HG03521 (cell line): ENCODE measurements at regions not wholly inside any gene's neighbourhood (a gene's known extent, or its start where the extent isn't known, plus 50 kb on each side); places are given as distances from the start of the nearest gene placed in this dataset.
"Not testable (repeated sequence)": the region's sequence is repeated elsewhere in the genome, so short reads cannot be mapped to it uniquely, and the experiment has no call there.

ENCODE experiments used
- ATAC-seq: cut with Tn5 transposase; IDR thresholded peaks from one replicate; pipeline ENCODE4 v1.9.1; 2021; ENCODE audit warnings: mild to moderate bottlenecking, moderate library complexity; ENCODE audit not compliant: unreplicated experiment

DNA sequence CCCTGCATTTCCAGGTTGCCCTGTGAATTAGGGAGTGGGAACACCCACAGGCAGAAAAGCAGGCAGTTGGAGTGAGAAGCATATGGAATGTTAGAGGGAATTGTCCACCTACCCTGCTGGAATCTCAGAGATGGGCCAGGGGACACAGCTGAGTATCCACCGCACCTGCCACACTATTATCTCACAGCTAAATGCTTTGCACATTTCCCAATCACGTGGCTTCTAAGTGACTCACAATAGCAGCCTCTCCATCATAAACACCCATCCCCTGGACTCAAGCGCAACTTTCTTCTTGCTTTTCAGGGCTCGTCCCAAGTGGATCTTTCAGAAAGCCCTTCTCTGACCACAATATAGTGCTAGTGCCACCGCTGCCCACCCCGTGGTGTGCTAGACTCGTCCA, 389.0 kb upstream of the LMCD1 start:
- ATAC-seq = no peak

- ATAC-seq = no peak
Observed at GRCh38 chr3:8113626-8114025, 388.0 kb upstream of the LMCD1 start.

GRCh38 chr3:8128686-8129085, 372.9 kb upstream of the LMCD1 start:
- no peak for ATAC-seq

DNA sequence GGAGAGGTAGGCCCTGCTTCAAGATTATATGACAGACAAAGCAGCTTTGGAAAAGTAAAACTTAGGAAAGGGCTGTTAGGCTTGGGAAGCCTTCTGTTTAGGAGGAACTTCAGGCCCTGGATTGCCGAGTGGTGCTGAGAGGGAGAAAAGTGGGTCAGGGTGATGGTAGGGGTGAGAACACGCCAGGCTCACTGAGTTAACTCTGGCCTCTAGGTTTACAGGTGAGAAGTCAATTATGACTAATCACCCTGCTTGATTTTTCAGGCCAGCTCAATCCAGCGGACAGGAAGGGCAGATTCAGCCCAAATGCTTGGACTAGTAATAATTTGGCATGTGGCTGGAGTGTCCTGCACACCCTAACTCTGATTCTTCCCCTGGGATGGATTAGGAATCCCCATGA, 365.1 kb upstream of the LMCD1 start:
- no peak for ATAC-seq

DNA sequence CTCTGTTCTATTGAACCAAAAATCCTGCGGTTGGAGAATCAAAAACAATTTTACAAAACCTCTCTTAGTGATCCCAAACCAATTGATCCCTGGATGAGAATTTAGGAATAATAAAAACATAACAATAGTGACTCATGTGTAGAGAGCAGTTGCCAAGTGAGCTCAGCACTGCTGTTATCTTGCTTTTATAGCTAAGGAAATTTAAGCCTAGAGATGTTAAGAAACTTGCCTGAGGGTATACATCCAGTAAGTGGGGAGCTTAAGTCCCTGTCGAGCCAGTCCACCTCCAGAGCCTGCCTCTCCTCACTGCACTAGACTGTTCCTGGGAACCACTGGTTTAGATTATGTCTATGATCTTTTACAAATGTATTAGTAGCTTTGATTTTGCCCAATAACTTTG, 358.4 kb upstream of the LMCD1 start:
- ATAC-seq = no peak

GRCh38 chr3:8145661-8146060, 356.0 kb upstream of the LMCD1 start:
- no peak for ATAC-seq

DNA sequence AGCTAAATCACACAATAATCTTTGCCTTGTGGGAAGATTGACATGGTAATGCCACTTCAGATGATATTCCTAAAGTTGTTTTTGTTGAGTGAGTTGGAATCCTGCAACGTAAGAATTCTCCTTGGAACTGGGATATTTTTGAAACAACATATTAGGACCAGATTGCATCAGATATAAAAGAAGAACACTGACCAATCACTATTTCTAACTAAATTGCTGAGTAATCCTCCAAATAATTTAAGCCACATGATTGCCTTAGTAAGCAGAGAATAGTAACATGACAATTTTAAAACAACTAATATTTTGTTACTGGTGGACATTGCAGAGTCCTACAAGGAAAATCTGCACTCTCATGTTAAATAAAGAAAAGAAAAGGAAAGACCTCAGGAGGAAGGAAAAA, 353.9 kb upstream of the LMCD1 start:
- no peak for ATAC-seq

DNA sequence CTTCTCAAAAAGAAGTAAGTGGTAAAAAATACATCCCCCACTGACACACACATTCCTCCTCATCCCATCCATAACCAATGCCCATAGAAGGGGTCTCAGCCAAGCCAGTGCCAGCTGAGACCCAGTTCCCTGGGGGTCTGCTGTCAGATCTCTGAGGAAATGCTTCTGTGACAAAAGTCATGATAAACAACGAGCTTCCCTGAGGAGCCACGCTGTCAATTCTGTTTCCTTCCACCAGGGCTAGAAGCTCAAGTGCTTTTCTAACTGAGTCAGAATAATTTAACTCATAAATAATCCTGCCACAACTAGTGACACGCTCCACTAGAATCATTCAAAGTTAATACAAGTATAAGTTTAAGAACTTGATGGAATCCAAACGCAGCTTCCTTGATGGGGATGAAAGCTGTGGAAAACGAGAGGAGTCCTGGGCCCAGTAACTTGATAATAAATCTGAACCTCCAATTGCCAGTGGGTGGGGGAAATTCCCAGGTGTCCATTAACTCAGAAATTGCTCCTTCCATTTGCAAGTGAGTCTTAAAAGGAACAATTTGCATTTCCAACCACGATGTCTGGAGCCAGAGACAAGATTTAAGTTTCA, 348.7 kb upstream of the LMCD1 start:
- no peak for ATAC-seq

DNA sequence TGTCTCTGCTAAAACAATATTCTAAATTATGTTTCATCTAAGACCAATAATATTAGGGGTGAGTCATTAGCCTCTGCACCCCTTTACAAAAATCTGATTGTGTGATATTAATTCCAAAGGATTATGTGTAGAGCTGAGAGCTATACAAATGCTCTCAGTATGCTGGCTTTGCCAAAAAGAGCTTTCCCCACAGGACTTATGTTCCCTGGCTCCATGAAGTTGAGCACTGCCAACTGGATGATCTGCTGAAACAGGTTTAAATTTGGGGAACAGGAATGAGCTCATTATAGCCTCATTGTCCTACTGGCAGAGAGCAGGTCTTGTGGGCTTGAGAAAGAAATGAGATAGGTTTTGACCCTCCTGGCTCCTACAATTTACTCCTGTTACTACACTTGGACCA, 347.8 kb upstream of the LMCD1 start:
- ATAC-seq = no peak

GRCh38 chr3:8154617-8155016, 347.0 kb upstream of the LMCD1 start:
- ATAC-seq = no peak

GRCh38 chr3:8156138-8156537, 345.5 kb upstream of the LMCD1 start:
- no peak for ATAC-seq

GRCh38 chr3:8156831-8157230, 344.8 kb upstream of the LMCD1 start:
- ATAC-seq = no peak

- no peak for ATAC-seq
Observed at GRCh38 chr3:8157640-8158039, 344.0 kb upstream of the LMCD1 start.

DNA sequence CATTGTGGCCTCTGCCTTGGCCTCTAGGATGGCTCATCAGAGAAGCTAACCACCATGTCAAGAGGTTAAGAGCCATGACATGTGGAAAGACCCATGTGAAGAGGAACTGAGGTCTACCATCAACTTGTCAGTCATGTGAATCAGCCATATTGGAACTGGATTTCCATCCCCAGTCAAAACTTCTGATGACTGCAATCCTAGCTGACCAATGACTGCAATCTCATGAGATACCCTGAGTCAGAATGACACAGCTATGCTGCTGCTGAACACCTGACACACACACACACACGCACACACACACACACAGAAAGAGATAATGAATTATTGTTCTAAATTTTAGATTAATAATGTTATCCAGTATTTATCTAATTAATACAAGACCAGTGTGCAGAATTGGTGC, 337.5 kb upstream of the LMCD1 start:
- ATAC-seq = no peak

- ATAC-seq = no peak
Observed at GRCh38 chr3:8166014-8166413, 335.6 kb upstream of the LMCD1 start.

DNA sequence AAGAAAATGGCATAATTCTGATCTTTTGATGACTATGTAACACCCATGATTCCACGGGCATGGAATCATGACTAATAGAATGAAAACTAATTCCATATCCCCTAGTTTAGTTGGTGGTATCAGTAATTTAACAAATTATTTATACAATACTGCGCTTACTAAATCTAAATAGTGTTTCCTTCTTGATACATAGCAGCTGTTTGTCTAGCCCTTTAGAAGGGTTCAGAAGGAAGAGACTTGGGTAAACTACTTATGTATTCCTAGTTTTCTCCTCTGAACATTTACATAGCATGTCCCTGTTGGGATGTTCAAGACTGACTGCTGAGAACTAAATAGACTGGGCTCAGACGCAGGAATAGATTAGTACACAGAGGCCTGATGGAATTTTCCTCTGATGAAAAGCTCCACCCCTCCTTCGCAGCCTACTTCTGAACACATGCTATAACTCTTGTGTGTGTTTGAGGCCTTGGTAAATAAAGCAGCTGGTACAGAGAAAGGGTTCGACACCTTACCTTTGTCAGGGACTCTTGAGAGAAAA, 330.6 kb upstream of the LMCD1 start:
- ATAC-seq = no peak

DNA sequence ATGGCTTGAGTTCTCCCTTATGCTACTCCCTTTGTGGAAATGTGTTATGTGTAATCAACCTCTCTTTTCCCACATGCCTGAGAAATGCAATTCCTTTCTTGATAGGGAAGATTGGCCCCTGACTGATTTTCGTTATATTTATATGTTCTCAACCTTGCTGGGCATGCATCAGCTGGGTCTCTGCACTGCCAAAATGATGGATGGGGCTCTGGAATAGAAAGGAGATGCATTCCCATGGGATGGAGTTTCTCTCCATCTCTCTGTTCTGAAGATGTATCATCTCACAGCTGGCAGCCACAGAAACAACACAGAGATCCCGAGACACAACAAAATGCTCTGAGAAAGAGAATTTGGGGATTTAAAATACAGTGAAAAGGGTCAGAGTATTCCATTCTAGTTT, 327.7 kb upstream of the LMCD1 start:
- no peak for ATAC-seq

- ATAC-seq = not testable (repeated sequence)
Observed at GRCh38 chr3:8176759-8177483, 324.7 kb upstream of the LMCD1 start.

GRCh38 chr3:8178516-8178915, 323.1 kb upstream of the LMCD1 start:
- not testable (repeated sequence) for ATAC-seq

GRCh38 chr3:8182904-8183303, 318.7 kb upstream of the LMCD1 start:
- no peak for ATAC-seq

GRCh38 chr3:8183627-8184026, 318.0 kb upstream of the LMCD1 start:
- no peak for ATAC-seq

GRCh38 chr3:8186213-8186612, 315.4 kb upstream of the LMCD1 start:
- ATAC-seq = no peak

- no peak for ATAC-seq
Observed at GRCh38 chr3:8187996-8188395, 313.6 kb upstream of the LMCD1 start.
